Keratinocyte (primary cell): ENCODE measurements at regions not wholly inside any gene's neighbourhood (a gene's known extent, or its start where the extent isn't known, plus 50 kb on each side); places are given as distances from the start of the nearest gene placed in this dataset.

Experiments used
- DNase-seq: peaks from one replicate; pipeline ENCODE4 v3.0.0-alpha.2; 2011; ENCODE audit warnings: low read depth, missing footprints, low spot score
- FAIRE-seq: peaks from 2 replicates; lab custom pipeline; 2011; peaks lifted over from hg19 to GRCh38; lab: Jason Lieb, UNC
- H2AFZ ChIP-seq: 2 replicates; pipeline ENCODE4 v1.6.0; 2012; ENCODE audit warnings: low read length, control low read depth, inconsistent platforms; ENCODE audit not compliant: control insufficient read depth
- H3K27ac ChIP-seq: 2 replicates; pipeline ENCODE4 v1.5.1; 2011; ENCODE audit warnings: low read length; ENCODE audit not compliant: control insufficient read depth, insufficient read depth
- H3K27me3 ChIP-seq: 3 replicates; pipeline ENCODE4 v1.6.0; 2011; ENCODE audit warnings: low read length; ENCODE audit not compliant: control insufficient read depth, insufficient read depth; ENCODE audit errors: extremely low read depth
- H3K36me3 ChIP-seq, 2 experiments: 2 replicates in 1 of 2; 3 replicates in 1 of 2; pipeline ENCODE4 v1.5.1; 2011; ENCODE audit warnings: low read length in 2 of 2, mild to moderate bottlenecking in 1 of 2; ENCODE audit not compliant: control insufficient read depth in 2 of 2, insufficient read depth in 2 of 2; ENCODE audit errors: extremely low read depth in 1 of 2
- H3K4me1 ChIP-seq: 3 replicates; pipeline ENCODE4 v1.5.1; 2011; ENCODE audit warnings: low read length; ENCODE audit not compliant: control insufficient read depth, insufficient read depth; ENCODE audit errors: extremely low read depth
- H3K4me2 ChIP-seq: 3 replicates; pipeline ENCODE4 v1.6.0; 2011; ENCODE audit warnings: low read depth, low read length; ENCODE audit not compliant: control insufficient read depth, insufficient read depth; ENCODE audit errors: extremely low read depth
- H3K4me3 ChIP-seq, 3 experiments: fragments of 200-600 bp in 1 of 3; sonication (generic) in 1 of 3; 2 replicates in 2 of 3; 3 replicates in 1 of 3; pipeline ENCODE4 v1.5.1; 2011 to 2016; ENCODE audit warnings: low read length in 3 of 3, mild to moderate bottlenecking in 3 of 3, control low read depth in 2 of 3, inconsistent platforms in 1 of 3, low read depth in 1 of 3, mixed read lengths in 1 of 3, mixed run types in 1 of 3, moderate library complexity in 1 of 3; ENCODE audit not compliant: control insufficient read depth in 2 of 3, insufficient read depth in 2 of 3; ENCODE audit errors: extremely low read depth in 1 of 3
- H3K79me2 ChIP-seq: 2 replicates; pipeline ENCODE4 v1.6.0; 2012; ENCODE audit warnings: low read length; ENCODE audit not compliant: control insufficient read depth, insufficient read depth
- H3K9ac ChIP-seq: 3 replicates; pipeline ENCODE4 v1.6.0; 2011; ENCODE audit warnings: low read length; ENCODE audit not compliant: control insufficient read depth, insufficient read depth; ENCODE audit errors: extremely low read depth
- H3K9me1 ChIP-seq: 3 replicates; pipeline ENCODE4 v1.6.0; 2011; ENCODE audit warnings: low read length; ENCODE audit not compliant: control insufficient read depth, insufficient read depth; ENCODE audit errors: extremely low read depth
- H3K9me3 ChIP-seq: 2 replicates; pipeline ENCODE4 v1.5.1; 2012; ENCODE audit warnings: low read depth, low read length; ENCODE audit not compliant: control insufficient read depth
- H4K20me1 ChIP-seq: 3 replicates; pipeline ENCODE4 v1.6.0; 2011; ENCODE audit warnings: low read length; ENCODE audit not compliant: control insufficient read depth, insufficient read depth; ENCODE audit errors: extremely low read depth
- EZH2 ChIP-seq: IDR thresholded peaks from one replicate; pipeline ENCODE4 v1.6.1; 2012; ENCODE audit warnings: inconsistent platforms, mild to moderate bottlenecking, low read length, moderate library complexity
- dilution Hi-C: fragments of 300-500 bp; cut with MboI; formaldehyde crosslinking; loops from one replicate; pipeline ENCODE4 v1.7.0; 2020; ENCODE audit warnings: low sequenced_read_pairs; ENCODE audit not compliant: extremely low pct_ligation_motif_present
- TF ChIP-seq, protein P1 (sequence below), 3 experiments: IDR thresholded peaks in 1 of 3; conservative IDR thresholded peaks in 1 of 3; optimal IDR thresholded peaks in 1 of 3; 2 replicates in 2 of 3; 3 replicates in 1 of 3; pipeline versions ENCODE3 to v1.5.1; 2011; ENCODE audit warnings: low read length in 3 of 3, mild to moderate bottlenecking in 3 of 3, moderate library complexity in 2 of 3, control low read depth in 1 of 3, inconsistent platforms in 1 of 3; ENCODE audit not compliant: insufficient read depth in 2 of 3; ENCODE audit errors: extremely low read depth in 1 of 3

DNA sequence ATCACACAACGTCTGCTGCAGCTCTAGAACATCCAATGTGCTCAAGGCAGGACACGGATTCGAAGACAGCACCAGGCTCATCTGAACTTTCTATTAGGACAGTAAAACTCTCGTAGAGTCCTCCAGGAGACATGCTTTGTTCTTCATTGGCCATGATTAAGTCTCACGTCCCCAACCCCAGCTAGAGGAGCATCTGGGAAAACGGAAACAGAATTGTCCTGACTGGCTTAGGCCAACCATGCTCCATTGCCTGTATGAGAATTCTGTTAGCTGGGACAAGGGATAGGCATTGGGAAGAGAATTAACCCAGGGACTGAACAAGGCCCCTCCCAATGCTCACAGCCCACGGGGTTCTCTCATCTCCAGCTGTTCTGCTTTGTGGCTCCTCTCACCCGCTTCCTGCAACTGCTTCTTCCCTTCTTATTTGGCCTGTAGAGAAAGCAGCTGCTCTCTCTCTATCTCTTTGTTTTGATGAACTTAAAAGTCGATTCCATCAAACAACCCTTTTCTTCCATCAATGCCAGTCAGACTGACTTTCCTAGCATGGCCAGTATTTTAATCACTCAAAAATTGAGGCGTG lies 75.6 kb downstream of the C1QL2 start:
- no peaks in the 10 kb centered on the region for H3K9me3 ChIP-seq
- TF ChIP-seq EZH2, result no peak
- TF ChIP-seq, protein P1, sequence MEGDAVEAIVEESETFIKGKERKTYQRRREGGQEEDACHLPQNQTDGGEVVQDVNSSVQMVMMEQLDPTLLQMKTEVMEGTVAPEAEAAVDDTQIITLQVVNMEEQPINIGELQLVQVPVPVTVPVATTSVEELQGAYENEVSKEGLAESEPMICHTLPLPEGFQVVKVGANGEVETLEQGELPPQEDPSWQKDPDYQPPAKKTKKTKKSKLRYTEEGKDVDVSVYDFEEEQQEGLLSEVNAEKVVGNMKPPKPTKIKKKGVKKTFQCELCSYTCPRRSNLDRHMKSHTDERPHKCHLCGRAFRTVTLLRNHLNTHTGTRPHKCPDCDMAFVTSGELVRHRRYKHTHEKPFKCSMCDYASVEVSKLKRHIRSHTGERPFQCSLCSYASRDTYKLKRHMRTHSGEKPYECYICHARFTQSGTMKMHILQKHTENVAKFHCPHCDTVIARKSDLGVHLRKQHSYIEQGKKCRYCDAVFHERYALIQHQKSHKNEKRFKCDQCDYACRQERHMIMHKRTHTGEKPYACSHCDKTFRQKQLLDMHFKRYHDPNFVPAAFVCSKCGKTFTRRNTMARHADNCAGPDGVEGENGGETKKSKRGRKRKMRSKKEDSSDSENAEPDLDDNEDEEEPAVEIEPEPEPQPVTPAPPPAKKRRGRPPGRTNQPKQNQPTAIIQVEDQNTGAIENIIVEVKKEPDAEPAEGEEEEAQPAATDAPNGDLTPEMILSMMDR (optimal IDR thresholded peaks at IDR 0.05 in 1 of 3, IDR thresholded peaks at IDR 0.05 in 1 of 3, conservative IDR thresholded peaks at IDR 0.05 in 1 of 3; ENCODE audit: extremely low read depth in 1 of 3, insufficient read depth in 2 of 3, low read length in 3 of 3), result no peak
- H3K4me2 ChIP-seq, result no peak overlapping the region
- peaks cover 2% of the 10 kb centered on the region for H4K20me1 ChIP-seq
- peaks cover 3% of the 10 kb centered on the region for H3K27me3 ChIP-seq
- FAIRE-seq, result no peak
- no peak overlapping the region for H3K9ac ChIP-seq
- no peak for DNase-seq
- H3K9me1 ChIP-seq, result no peaks in the 10 kb centered on the region
- dilution Hi-C loops, result no loop called here
- H2AFZ ChIP-seq, result no peak overlapping the region
- no peak overlapping the region for H3K4me3 ChIP-seq
- H3K4me1 ChIP-seq, result no peaks in the 10 kb centered on the region
- H3K36me3 ChIP-seq, result no peaks in the 10 kb centered on the region
- no peaks in the 10 kb centered on the region for H3K79me2 ChIP-seq
- no peak overlapping the region for H3K27ac ChIP-seq

DNA sequence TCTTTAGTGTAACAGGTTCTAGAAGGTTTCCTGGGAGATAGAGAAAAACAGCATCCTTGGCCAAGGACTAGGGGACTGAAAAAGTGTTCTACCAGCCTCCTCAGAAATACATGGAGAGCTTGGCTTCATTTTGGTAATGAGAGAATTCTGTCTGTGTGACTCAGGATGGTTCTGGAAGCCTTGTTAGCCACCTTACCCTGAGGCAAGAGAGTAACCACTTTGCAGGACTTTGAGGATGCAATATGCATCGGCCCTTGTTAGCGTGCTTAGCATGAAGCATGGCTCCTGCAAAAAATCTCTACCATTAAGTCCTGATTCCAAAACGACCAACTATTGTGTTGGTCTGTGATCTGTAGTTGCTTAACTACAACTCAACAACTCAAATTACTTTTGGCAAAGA lies 79.8 kb downstream of the C1QL2 start:
- FAIRE-seq (no peak), DNase-seq (no peak)
- H3K36me3 ChIP-seq, result no peaks in the 10 kb centered on the region
- H3K4me3 ChIP-seq, result no peak overlapping the region
- peaks cover 2% of the 10 kb centered on the region for H4K20me1 ChIP-seq
- peaks cover 4% of the 10 kb centered on the region for H3K27me3 ChIP-seq
- H3K9me3 ChIP-seq, result no peaks in the 10 kb centered on the region
- H3K4me2 ChIP-seq, result no peak overlapping the region
- no peak for TF ChIP-seq EZH2
- TF ChIP-seq, protein P1 (optimal IDR thresholded peaks at IDR 0.05 in 1 of 3, IDR thresholded peaks at IDR 0.05 in 1 of 3, conservative IDR thresholded peaks at IDR 0.05 in 1 of 3; ENCODE audit: extremely low read depth in 1 of 3, insufficient read depth in 2 of 3, low read length in 3 of 3), result no peak
- dilution Hi-C loops, result no loop called here
- no peak overlapping the region for H3K27ac ChIP-seq
- no peaks in the 10 kb centered on the region for H3K4me1 ChIP-seq
- no peaks in the 10 kb centered on the region for H3K79me2 ChIP-seq
- no peak overlapping the region for H3K9ac ChIP-seq
- no peaks in the 10 kb centered on the region for H3K9me1 ChIP-seq
- no peak overlapping the region for H2AFZ ChIP-seq
